CD4-positive, alpha-beta T cell (primary cell): ENCODE measurements at regions not wholly inside any gene's neighbourhood (a gene's known extent, or its start where the extent isn't known, plus 50 kb on each side); places are given as distances from the start of the nearest gene placed in this dataset.
"Not testable (repeated sequence)": the region's sequence is repeated elsewhere in the genome, so short reads cannot be mapped to it uniquely, and the experiment has no call there.

Experiments used
- ATAC-seq: fragments of 200-7000 bp; cut with Tn5 transposase; one replicate; pipeline ENCODE4 v1.10.0; 2022; ENCODE audit warnings: mild to moderate bottlenecking; ENCODE audit not compliant: poor library complexity
- CTCF ChIA-PET: fragments of 350-600 bp; sonication (Branson Sonifier 250); formaldehyde crosslinking; loops from one replicate; lab custom pipeline; 2021; ENCODE audit warnings: antibody characterized with exemption, inconsistent platforms; lab: Charles Lee
- POLR2A ChIA-PET: fragments of 350-600 bp; sonication (Branson Sonifier 250); formaldehyde crosslinking; loops from one replicate; lab custom pipeline; 2021; ENCODE audit warnings: antibody characterized with exemption, inconsistent platforms; lab: Charles Lee
- DNase-seq, 14 experiments: peaks; one replicate each; pipeline ENCODE4 v3.0.0-alpha.2; 2013 to 2020; ENCODE audit warnings: mixed read lengths in 2 of 14
- H3K27ac ChIP-seq, 2 donors: one replicate each; pipeline versions ENCODE4 v1.5.1 to v1.7.0; 2013; ENCODE audit warnings: low read length in 2 of 2, low read depth in 1 of 2, mild to moderate bottlenecking in 1 of 2
- H3K27me3 ChIP-seq, 2 experiments: 1 replicate in 1 of 2; 2 replicates in 1 of 2; pipeline versions ENCODE4 v1.6.1 to v1.7.0; 2013; ENCODE audit warnings: low read length in 2 of 2, control low read depth in 1 of 2, mild to moderate bottlenecking in 1 of 2, moderate library complexity in 1 of 2; ENCODE audit not compliant: insufficient read depth in 2 of 2, control insufficient read depth in 1 of 2
- H3K36me3 ChIP-seq: one replicate; pipeline ENCODE4 v1.6.1; 2013; ENCODE audit warnings: low read length, control low read depth; ENCODE audit not compliant: insufficient read depth
- H3K4me1 ChIP-seq: one replicate; pipeline ENCODE4 v1.6.1; 2013; ENCODE audit warnings: low read length, control low read depth; ENCODE audit not compliant: insufficient read depth
- H3K4me3 ChIP-seq: one replicate; pipeline ENCODE4 v1.5.1; 2013; ENCODE audit warnings: mild to moderate bottlenecking, low read length, moderate library complexity
- H3K9me3 ChIP-seq, 2 experiments: 1 replicate in 1 of 2; 2 replicates in 1 of 2; pipeline versions ENCODE4 v1.6.1 to v1.7.0; 2013; ENCODE audit warnings: low read length in 2 of 2, mild to moderate bottlenecking in 2 of 2, control low read depth in 1 of 2, moderate library complexity in 1 of 2; ENCODE audit not compliant: control insufficient read depth in 1 of 2, insufficient read depth in 1 of 2
- H3K27ac Mint-ChIP-seq: one replicate; pipeline ENCODE4 v1.8.0; 2020; ENCODE audit warnings: mixed read lengths
- H3K27me3 Mint-ChIP-seq: one replicate; pipeline ENCODE4 v1.8.0; 2021; ENCODE audit warnings: mixed read lengths
- H3K36me3 Mint-ChIP-seq: one replicate; pipeline ENCODE4 v1.8.0; 2021; ENCODE audit warnings: low read depth, mixed read lengths
- H3K4me1 Mint-ChIP-seq: one replicate; pipeline ENCODE4 v1.8.0; 2021; ENCODE audit warnings: low read depth, mixed read lengths
- H3K4me3 Mint-ChIP-seq: one replicate; pipeline ENCODE4 v1.8.0; 2020; ENCODE audit warnings: mild to moderate bottlenecking, mixed read lengths
- H3K9me3 Mint-ChIP-seq: one replicate; pipeline ENCODE4 v1.8.0; 2020; ENCODE audit warnings: mixed read lengths
- intact Hi-C, 2 experiments: fragments of 100-400 bp; cut with DNase I in 1 of 2; cut with micrococcal nuclease in 1 of 2; formaldehyde crosslinking; loops; one replicate each; pipeline versions ENCODE4 v1.15.1 to v1.9.0; 2023 to 2025; cut with DNase I, micrococcal nuclease
- TF ChIP-seq, protein P1 (sequence below): fragments of 200-600 bp; IDR thresholded peaks from one replicate; pipeline ENCODE4 v1.8.0; 2022; ENCODE audit warnings: antibody characterized with exemption, mild to moderate bottlenecking

GRCh38 chr1:168490306-168490705, 53.5 kb downstream of the XCL2 start:
- CTCF ChIA-PET, result no interaction called here
- H3K27ac Mint-ChIP-seq, result no peak overlapping the region

GRCh38 chr1:168488138-168488537, 55.7 kb downstream of the XCL2 start:
- TF ChIP-seq, protein P1, sequence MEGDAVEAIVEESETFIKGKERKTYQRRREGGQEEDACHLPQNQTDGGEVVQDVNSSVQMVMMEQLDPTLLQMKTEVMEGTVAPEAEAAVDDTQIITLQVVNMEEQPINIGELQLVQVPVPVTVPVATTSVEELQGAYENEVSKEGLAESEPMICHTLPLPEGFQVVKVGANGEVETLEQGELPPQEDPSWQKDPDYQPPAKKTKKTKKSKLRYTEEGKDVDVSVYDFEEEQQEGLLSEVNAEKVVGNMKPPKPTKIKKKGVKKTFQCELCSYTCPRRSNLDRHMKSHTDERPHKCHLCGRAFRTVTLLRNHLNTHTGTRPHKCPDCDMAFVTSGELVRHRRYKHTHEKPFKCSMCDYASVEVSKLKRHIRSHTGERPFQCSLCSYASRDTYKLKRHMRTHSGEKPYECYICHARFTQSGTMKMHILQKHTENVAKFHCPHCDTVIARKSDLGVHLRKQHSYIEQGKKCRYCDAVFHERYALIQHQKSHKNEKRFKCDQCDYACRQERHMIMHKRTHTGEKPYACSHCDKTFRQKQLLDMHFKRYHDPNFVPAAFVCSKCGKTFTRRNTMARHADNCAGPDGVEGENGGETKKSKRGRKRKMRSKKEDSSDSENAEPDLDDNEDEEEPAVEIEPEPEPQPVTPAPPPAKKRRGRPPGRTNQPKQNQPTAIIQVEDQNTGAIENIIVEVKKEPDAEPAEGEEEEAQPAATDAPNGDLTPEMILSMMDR, result no peak
- intact Hi-C loops, result loop anchor here in 1 of 2 experiments (5.0 kb wide), 1 partner anchor 34 kb away; no protein-coding TSS in a partner anchor
- no peaks in the 10 kb centered on the region for H3K27me3 Mint-ChIP-seq
- H3K4me3 ChIP-seq, result no peak overlapping the region
- no peak overlapping the region for H3K4me3 Mint-ChIP-seq
- H3K36me3 ChIP-seq, result no peaks in the 10 kb centered on the region
- no peaks in the 10 kb centered on the region for H3K9me3 Mint-ChIP-seq
- DNase-seq (no peak), ATAC-seq (no peak)
- H3K27ac Mint-ChIP-seq, result no peak overlapping the region
- no peaks in the 10 kb centered on the region for H3K9me3 ChIP-seq
- H3K4me1 ChIP-seq, result peaks cover 11% of the 10 kb centered on the region
- CTCF ChIA-PET, result no interaction called here
- H3K4me1 Mint-ChIP-seq, result peaks cover 45% of the 10 kb centered on the region
- POLR2A ChIA-PET, result no interaction called here
- H3K27ac ChIP-seq, result no peak overlapping the region
- no peaks in the 10 kb centered on the region for H3K27me3 ChIP-seq
- no peaks in the 10 kb centered on the region for H3K36me3 Mint-ChIP-seq

More at GRCh38 chr1:168490306-168490705, 53.5 kb downstream of the XCL2 start:
- no peaks in the 10 kb centered on the region for H3K36me3 Mint-ChIP-seq
- H3K4me3 Mint-ChIP-seq, result no peak overlapping the region
- no peak overlapping the region for H3K27ac ChIP-seq
- H3K9me3 ChIP-seq, result no peaks in the 10 kb centered on the region
- TF ChIP-seq, protein P1, result no peak
- H3K27me3 ChIP-seq, result no peaks in the 10 kb centered on the region
- POLR2A ChIA-PET, result no interaction called here
- H3K4me1 ChIP-seq, result peaks cover 7% of the 10 kb centered on the region
- DNase-seq (no peak), ATAC-seq (no peak)
- H3K27me3 Mint-ChIP-seq, result no peaks in the 10 kb centered on the region
- intact Hi-C loops, result no loop called here
- H3K9me3 Mint-ChIP-seq, result no peaks in the 10 kb centered on the region
- no peaks in the 10 kb centered on the region for H3K36me3 ChIP-seq
- H3K4me3 ChIP-seq, result no peak overlapping the region
- H3K4me1 Mint-ChIP-seq, result peaks cover 23% of the 10 kb centered on the region

DNA sequence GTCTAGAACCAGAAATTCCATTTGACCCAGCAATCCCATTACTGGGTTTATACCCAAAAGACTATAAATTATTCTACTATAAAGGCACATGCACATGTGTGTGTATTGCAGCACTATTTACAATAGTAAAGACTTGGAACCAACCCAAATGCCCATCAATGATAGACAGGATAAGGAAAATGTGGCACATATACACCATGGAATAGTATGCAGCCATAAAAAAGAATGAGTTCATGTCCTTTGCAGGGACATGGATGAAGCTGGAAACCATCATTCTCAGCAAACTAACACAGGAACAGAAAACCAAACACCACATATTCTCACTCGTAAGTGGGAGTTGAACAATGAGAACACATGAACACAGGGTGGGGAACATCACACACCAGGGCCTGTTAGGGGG, 57.0 kb downstream of the XCL2 start:
- POLR2A ChIA-PET, H3K27ac Mint-ChIP-seq, H3K27ac ChIP-seq, H3K4me3 ChIP-seq, H3K27me3 ChIP-seq, ATAC-seq, DNase-seq, H3K36me3 Mint-ChIP-seq, H3K36me3 ChIP-seq, H3K27me3 Mint-ChIP-seq, H3K9me3 Mint-ChIP-seq, H3K9me3 ChIP-seq, H3K4me3 Mint-ChIP-seq: not testable (repeated sequence)
- intact Hi-C loops, result loop anchor here in 1 of 2 experiments (5.0 kb wide), 1 partner anchor 35 kb away; no protein-coding TSS in a partner anchor
- H3K4me1 ChIP-seq, result peaks cover 16% of the 10 kb centered on the region
- CTCF ChIA-PET, result interaction anchor here (1.0 kb wide), 1 partner anchor 40 kb away, joined by 3 read pairs; no protein-coding TSS in a partner anchor
- H3K4me1 Mint-ChIP-seq, result peaks cover 48% of the 10 kb centered on the region

- peak in 5 of 14 experiments; percentile 5 to 52 (median 45) for DNase-seq
- TF ChIP-seq, protein P1, result no peak
- Histone ChIP-seq H3K4me3 (no peak overlapping the region), H3K27ac (peak overlapping the region in 1 of 2 donors; percentile 32), H3K9me3 (no peaks in the 10 kb centered on the region), H3K27me3 (no peaks in the 10 kb centered on the region), H3K4me1 (peaks cover 20% of the 10 kb centered on the region), H3K36me3 (no peaks in the 10 kb centered on the region)
- ChIA-PET POLR2A (interaction anchor here (1.1 kb wide), 1 partner anchor 9 kb away, joined by 3 read pairs; no protein-coding TSS in a partner anchor), CTCF (no interaction called here)
- ATAC-seq, result peak; percentile 44
- H3K9me3 Mint-ChIP-seq, result no peaks in the 10 kb centered on the region
- peaks cover 61% of the 10 kb centered on the region for H3K4me1 Mint-ChIP-seq
- H3K36me3 Mint-ChIP-seq, result no peaks in the 10 kb centered on the region
- peak overlapping the region; percentile 69 for H3K4me3 Mint-ChIP-seq
- peak overlapping the region; percentile 48 for H3K27ac Mint-ChIP-seq
- no peaks in the 10 kb centered on the region for H3K27me3 Mint-ChIP-seq
- intact Hi-C loops, result loop anchor here in 1 of 2 experiments (5.0 kb wide), 1 partner anchor 37 kb away; no protein-coding TSS in a partner anchor
Observed at GRCh38 chr1:168485048-168485447, 58.7 kb downstream of the XCL2 start.
